HEK293 (cell line): ENCODE measurements at regions not wholly inside any gene's neighbourhood (a gene's known extent, or its start where the extent isn't known, plus 50 kb on each side); places are given as distances from the start of the nearest gene placed in this dataset.

Experiments used
- CTCF ChIA-PET: fragments of 350-600 bp; formaldehyde crosslinking; extraction: SDS; loops from one replicate; lab custom pipeline; 2021; ENCODE audit warnings: antibody characterized with exemption; lab: Yijun Ruan, JAX
- POLR2A ChIA-PET: fragments of 300-600 bp; formaldehyde crosslinking; extraction: SDS; loops from one replicate; lab custom pipeline; 2020; ENCODE audit warnings: antibody characterized with exemption, inconsistent platforms; lab: Yijun Ruan, JAX
- H3K27ac ChIP-seq: fragments of 200-500 bp; sonication (Bioruptor generic); 2 replicates; pipeline ENCODE4 v1.5.1; 2014; ENCODE audit warnings: low read depth, low read length, control low read depth, inconsistent platforms; ENCODE audit errors: extremely low read depth
- H3K36me3 ChIP-seq, 2 experiments: fragments of 200-500 bp in 1 of 2; sonication (Bioruptor generic) in 1 of 2; 1 replicate in 1 of 2; 2 replicates in 1 of 2; pipeline ENCODE4 v1.5.1; 2014 to 2017; ENCODE audit warnings: inconsistent platforms in 2 of 2, low read length in 2 of 2; ENCODE audit not compliant: control insufficient read depth in 2 of 2, insufficient read depth in 1 of 2
- H3K4me1 ChIP-seq: fragments of 200-500 bp; sonication (Bioruptor generic); 2 replicates; pipeline ENCODE4 v1.5.1; 2014; ENCODE audit warnings: mild to moderate bottlenecking, low read length, inconsistent platforms; ENCODE audit not compliant: control insufficient read depth, insufficient read depth
- H3K4me3 ChIP-seq: 2 replicates; pipeline ENCODE4 v1.5.1; 2011; ENCODE audit warnings: low read depth, mild to moderate bottlenecking, control low read depth, low read length, moderate library complexity
- H3K9me3 ChIP-seq: fragments of 200-500 bp; sonication (Bioruptor generic); 2 replicates; pipeline ENCODE4 v1.5.1; 2014; ENCODE audit warnings: low read depth, low read length, inconsistent platforms; ENCODE audit not compliant: control insufficient read depth, insufficient read depth
- HIC1 ChIP-seq: fragments of 450-650 bp; formaldehyde crosslinking; IDR thresholded peaks from 2 replicates; pipeline ENCODE4 v1.5.1; 2016; ENCODE audit warnings: missing biosample characterization, missing genetic modification characterization
- HOXC10 ChIP-seq: sonication (generic); formaldehyde crosslinking; IDR thresholded peaks from 2 replicates; pipeline ENCODE4 v1.8.1; 2023; ENCODE audit warnings: mild to moderate bottlenecking, missing genetic modification reagents
- HOXD13 ChIP-seq: sonication (generic); formaldehyde crosslinking; IDR thresholded peaks from 2 replicates; pipeline ENCODE4 v1.8.0; 2022; ENCODE audit warnings: missing genetic modification reagents, borderline replicate concordance
- INSM2 ChIP-seq: fragments of 450-650 bp; formaldehyde crosslinking; IDR thresholded peaks from 2 replicates; pipeline ENCODE4 v1.5.1; 2016; ENCODE audit warnings: missing biosample characterization, missing genetic modification characterization
- KLF9 ChIP-seq: fragments of 450-650 bp; formaldehyde crosslinking; IDR thresholded peaks from 2 replicates; pipeline ENCODE4 v1.5.1; 2016; ENCODE audit warnings: missing biosample characterization, missing genetic modification characterization, low read depth
- TCF7L2 ChIP-seq: IDR thresholded peaks from 2 replicates; pipeline ENCODE4 v1.6.1; 2011; ENCODE audit warnings: low read depth, mild to moderate bottlenecking, inconsistent platforms, low read length, moderate library complexity, borderline replicate concordance
- WT1 ChIP-seq: fragments of 450-650 bp; formaldehyde crosslinking; IDR thresholded peaks from 2 replicates; pipeline ENCODE4 v1.5.1; 2016; ENCODE audit warnings: missing biosample characterization, missing genetic modification characterization
- ZBTB11 ChIP-seq: fragments of 450-650 bp; formaldehyde crosslinking; conservative IDR thresholded peaks from 2 replicates; pipeline ENCODE4 v1.5.1; 2016; ENCODE audit warnings: low read depth, missing biosample characterization, missing genetic modification characterization
- ZBTB21 ChIP-seq: fragments of 450-650 bp; formaldehyde crosslinking; IDR thresholded peaks from 2 replicates; pipeline ENCODE4 v1.5.1; 2017; ENCODE audit warnings: missing biosample characterization, missing genetic modification characterization
- ZBTB26 ChIP-seq: fragments of 450-650 bp; formaldehyde crosslinking; optimal IDR thresholded peaks from 2 replicates; pipeline ENCODE3; 2016; ENCODE audit warnings: missing biosample characterization, mild to moderate bottlenecking, missing genetic modification characterization
- ZEB2 ChIP-seq: fragments of 450-650 bp; formaldehyde crosslinking; IDR thresholded peaks from 2 replicates; pipeline ENCODE4 v1.5.1; 2016; ENCODE audit warnings: missing biosample characterization, missing genetic modification characterization
- ZNF10 ChIP-seq: fragments of 450-650 bp; formaldehyde crosslinking; IDR thresholded peaks from 2 replicates; pipeline ENCODE4 v1.5.1; 2017; ENCODE audit warnings: missing biosample characterization, missing genetic modification characterization
- ZNF112 ChIP-seq: fragments of 450-650 bp; formaldehyde crosslinking; IDR thresholded peaks from 2 replicates; pipeline ENCODE4 v1.5.0; 2017; ENCODE audit warnings: missing biosample characterization, missing genetic modification characterization
- ZNF132 ChIP-seq: fragments of 450-650 bp; formaldehyde crosslinking; IDR thresholded peaks from 2 replicates; pipeline ENCODE4 v1.5.1; 2017; ENCODE audit warnings: missing biosample characterization, missing genetic modification characterization, borderline replicate concordance
- ZNF140 ChIP-seq: fragments of 450-650 bp; formaldehyde crosslinking; IDR thresholded peaks from 2 replicates; pipeline ENCODE4 v1.5.1; 2016; ENCODE audit warnings: missing biosample characterization, missing genetic modification characterization
- ZNF423 ChIP-seq: fragments of 450-650 bp; formaldehyde crosslinking; IDR thresholded peaks from 2 replicates; pipeline ENCODE4 v1.5.1; 2016; ENCODE audit warnings: missing biosample characterization, missing genetic modification characterization
- ZNF449 ChIP-seq: fragments of 450-650 bp; formaldehyde crosslinking; IDR thresholded peaks from 2 replicates; pipeline ENCODE4 v1.5.1; 2017; ENCODE audit warnings: missing biosample characterization, mild to moderate bottlenecking, missing genetic modification characterization, moderate library complexity
- ZNF514 ChIP-seq: fragments of 450-650 bp; formaldehyde crosslinking; IDR thresholded peaks from 2 replicates; pipeline ENCODE4 v1.5.1; 2016; ENCODE audit warnings: missing biosample characterization, missing genetic modification characterization
- ZNF704 ChIP-seq: fragments of 450-650 bp; formaldehyde crosslinking; IDR thresholded peaks from 2 replicates; pipeline ENCODE4 v1.5.1; 2016; ENCODE audit warnings: missing biosample characterization, missing genetic modification characterization
- ZSCAN18 ChIP-seq: fragments of 450-650 bp; formaldehyde crosslinking; IDR thresholded peaks from 2 replicates; pipeline ENCODE4 v1.5.1; 2016; ENCODE audit warnings: missing biosample characterization, missing genetic modification characterization

GRCh38 chr18:6563896-6564295, 149.2 kb upstream of the L3MBTL4 start:
- ChIA-PET CTCF (interaction anchor here (0.6 kb wide), 1 partner anchor 81 kb away, joined by 3 read pairs; no protein-coding TSS in a partner anchor), POLR2A (no interaction called here)
- TF ChIP-seq ZBTB26 (tag by site-specific recombination) (no peak), WT1 (tag by site-specific recombination) (no peak), ZNF140 (tag by site-specific recombination) (no peak), ZNF10 (tag by site-specific recombination) (no peak), INSM2 (no peak), ZNF132 (no peak), ZBTB11 (no peak), ZNF514 (tag by site-specific recombination) (no peak), ZNF449 (tag by site-specific recombination) (no peak), ZBTB21 (no peak), KLF9 (tag by site-specific recombination) (no peak), ZSCAN18 (no peak)
- Histone ChIP-seq H3K4me1 (peaks cover 23% of the 10 kb centered on the region), H3K9me3 (no peaks in the 10 kb centered on the region), H3K27ac (no peak overlapping the region), H3K4me3 (no peak overlapping the region), H3K36me3 (no peaks in the 10 kb centered on the region)

GRCh38 chr18:6564950-6565814, 150.5 kb upstream of the L3MBTL4 start:
- no peaks in the 10 kb centered on the region for H3K9me3 ChIP-seq
- ChIA-PET POLR2A (no interaction called here), CTCF (interaction anchor here (1.0 kb wide), 1 partner anchor 10 kb away, joined by 3 read pairs; no protein-coding TSS in a partner anchor)
- TF ChIP-seq HIC1 (tag by site-specific recombination): no peak
- no peak for TF ChIP-seq ZEB2 (tag by site-specific recombination)
- TF ChIP-seq ZNF704 (tag by site-specific recombination): no peak
- TF ChIP-seq HOXC10: no peak
- no peak for TF ChIP-seq ZNF112 (tag by site-specific recombination)
- no peak for TF ChIP-seq ZNF423 (tag by site-specific recombination)
- peak; percentile 61; the same call in 1 of the 2 replicates for TF ChIP-seq TCF7L2
- no peak for TF ChIP-seq HOXD13 (CRISPR knock-in tag)
- H3K27ac ChIP-seq: no peak overlapping the region
- H3K36me3 ChIP-seq: no peaks in the 10 kb centered on the region
- no peak overlapping the region for H3K4me3 ChIP-seq
- peaks cover 19% of the 10 kb centered on the region for H3K4me1 ChIP-seq
